Left ventricle myocardium inferior (tissue), 1 donor: ENCODE measurements at regions not wholly inside any gene's neighbourhood (a gene's known extent, or its start where the extent isn't known, plus 50 kb on each side); places are given as distances from the start of the nearest gene placed in this dataset.

Experiments used
- DNase-seq: peaks from one replicate; pipeline ENCODE4 v3.0.0-alpha.2; 2020
- H3K27ac ChIP-seq: fragments of 200-600 bp; replicated peaks from 2 replicates; pipeline ENCODE4 v1.8.0; 2021
- H3K27me3 ChIP-seq: fragments of 200-600 bp; 2 replicates; pipeline ENCODE4 v1.8.0; 2021; ENCODE audit warnings: low read depth
- H3K36me3 ChIP-seq: fragments of 200-600 bp; 2 replicates; pipeline ENCODE4 v1.8.0; 2021
- H3K4me1 ChIP-seq: fragments of 200-600 bp; 2 replicates; pipeline ENCODE4 v1.8.0; 2021
- H3K4me3 ChIP-seq: fragments of 200-600 bp; 2 replicates; pipeline ENCODE4 v1.8.0; 2021; ENCODE audit warnings: mild to moderate bottlenecking, moderate library complexity
- H3K9me3 ChIP-seq: fragments of 200-600 bp; replicated peaks from 2 replicates; pipeline ENCODE4 v1.8.0; 2021
- CTCF ChIP-seq: fragments of 200-600 bp; IDR thresholded peaks from 2 replicates; pipeline ENCODE4 v1.8.0; 2021; ENCODE audit warnings: antibody characterized with exemption, mild to moderate bottlenecking, borderline replicate concordance
- intact Hi-C: fragments of 100-400 bp; cut with micrococcal nuclease; formaldehyde crosslinking; loops from one replicate; pipeline ENCODE4 v1.11.0; 2022
- donor health status: DM: no; HTN: yes; CAD: no; lungs with severe emphysema.

- peaks cover 99% of the 10 kb centered on the region for H3K9me3 ChIP-seq
- no peak overlapping the region for H3K4me3 ChIP-seq
- intact Hi-C loops = no loop called here
- peaks cover 99% of the 10 kb centered on the region for H3K36me3 ChIP-seq
- DNase-seq = no peak
- H3K27me3 ChIP-seq = no peaks in the 10 kb centered on the region
- TF ChIP-seq CTCF = no peak
- no peak overlapping the region for H3K27ac ChIP-seq
- H3K4me1 ChIP-seq = no peaks in the 10 kb centered on the region
Measured at GRCh38 chr15:25051399-25052154, 96.8 kb downstream of the SNRPN start.

- DNase-seq = no peak
- H3K4me3 ChIP-seq = no peak overlapping the region
- no peaks in the 10 kb centered on the region for H3K4me1 ChIP-seq
- intact Hi-C loops = no loop called here
- no peak overlapping the region for H3K27ac ChIP-seq
- H3K36me3 ChIP-seq = peaks cover 99% of the 10 kb centered on the region
- no peak for TF ChIP-seq CTCF
- no peaks in the 10 kb centered on the region for H3K27me3 ChIP-seq
- peaks cover 99% of the 10 kb centered on the region for H3K9me3 ChIP-seq
Measured at GRCh38 chr15:25052191-25052999, 97.6 kb downstream of the SNRPN start.

- TF ChIP-seq CTCF = no peak
- intact Hi-C loops = no loop called here
- Histone ChIP-seq H3K36me3 (peaks cover 99% of the 10 kb centered on the region), H3K4me3 (no peak overlapping the region), H3K27ac (no peak overlapping the region), H3K27me3 (no peaks in the 10 kb centered on the region), H3K9me3 (peaks cover 99% of the 10 kb centered on the region), H3K4me1 (no peaks in the 10 kb centered on the region)
- no peak for DNase-seq
Measured at GRCh38 chr15:25053000-25053815, 98.4 kb downstream of the SNRPN start.

- peaks cover 100% of the 10 kb centered on the region for H3K9me3 ChIP-seq
- no peak overlapping the region for H3K27ac ChIP-seq
- H3K36me3 ChIP-seq = peaks cover 100% of the 10 kb centered on the region
- no peak for TF ChIP-seq CTCF
- intact Hi-C loops = no loop called here
- no peaks in the 10 kb centered on the region for H3K27me3 ChIP-seq
- no peak for DNase-seq
- H3K4me1 ChIP-seq = no peaks in the 10 kb centered on the region
- no peak overlapping the region for H3K4me3 ChIP-seq
Measured at GRCh38 chr15:25054329-25054728, 99.5 kb downstream of the SNRPN start.

GRCh38 chr15:25054943-25055342 lies 100.2 kb downstream of the SNRPN start:
- Histone ChIP-seq H3K36me3 (peaks cover 100% of the 10 kb centered on the region), H3K4me1 (no peaks in the 10 kb centered on the region), H3K27ac (no peak overlapping the region), H3K4me3 (no peak overlapping the region), H3K27me3 (no peaks in the 10 kb centered on the region), H3K9me3 (peaks cover 100% of the 10 kb centered on the region)
- DNase-seq = no peak
- TF ChIP-seq CTCF = no peak
- intact Hi-C loops = no loop called here
